ENCODE measurements at regions not wholly inside any gene's neighbourhood (a gene's known extent, or its start where the extent isn't known, plus 50 kb on each side); places are given as distances from the start of the nearest gene placed in this dataset.

GRCh38 chr2:62277688-62278087 lies 81.8 kb downstream of the B3GNT2 start:
- TF ChIP-seq NFIC (IDR thresholded peaks at IDR 0.05) (no peak), TCF12 (IDR thresholded peaks at IDR 0.05; ENCODE audit: low read depth) (no peak), CEBPB (IDR thresholded peaks at IDR 0.05) (no peak), FOXM1 (IDR thresholded peaks at IDR 0.05; ENCODE audit: borderline replicate concordance, low read depth) (no peak), USF1 (IDR thresholded peaks at IDR 0.05) (no peak), MAX (IDR thresholded peaks at IDR 0.05) (no peak), EP300 (IDR thresholded peaks at IDR 0.05; ENCODE audit: borderline replicate concordance) (no peak), CREB1 (IDR thresholded peaks at IDR 0.05; ENCODE audit: low read depth) (no peak), RAD21 (IDR thresholded peaks at IDR 0.05; ENCODE audit: low read depth) (no peak), EGR1 (IDR thresholded peaks at IDR 0.05) (no peak), YY1 (IDR thresholded peaks at IDR 0.05; ENCODE audit: low read depth) (no peak), TAF1 (IDR thresholded peaks at IDR 0.05; ENCODE audit: low read depth) (no peak), ZBTB7A (IDR thresholded peaks at IDR 0.05; ENCODE audit: low read depth) (no peak)
